OCI-LY7 (cell line): ENCODE measurements at regions not wholly inside any gene's neighbourhood (a gene's known extent, or its start where the extent isn't known, plus 50 kb on each side); places are given as distances from the start of the nearest gene placed in this dataset.

ENCODE experiments used
- BruUV-seq: library from RNA; stranded (reverse); fragments of 400-500 nt; replicated peaks from 2 replicates; lab custom pipeline; 2021; lab: Mats Ljungman, UMichigan
- CTCF ChIA-PET: fragments of 300-600 bp; sonication (Branson Sonifier 250); formaldehyde crosslinking; loops from one replicate; lab custom pipeline; 2022; ENCODE audit warnings: antibody characterized with exemption; ENCODE audit not compliant: unreplicated experiment; lab: Charles Lee
- POLR2A ChIA-PET: fragments of 300-600 bp; sonication (Branson Sonifier 250); formaldehyde crosslinking; loops from one replicate; lab custom pipeline; 2022; ENCODE audit warnings: antibody characterized with exemption; lab: Charles Lee
- DNase-seq: peaks from one replicate; pipeline ENCODE4 v3.0.0-alpha.2; 2015; ENCODE audit warnings: low spot score
- H2AFZ ChIP-seq: fragments of 200-600 bp; sonication (generic), shearing (Covaris generic); 2 replicates; pipeline ENCODE4 v1.6.1; 2014; ENCODE audit warnings: mild to moderate bottlenecking, antibody characterized with exemption, low read length, moderate library complexity
- H3K27ac ChIP-seq: fragments of 200-600 bp; sonication (generic); 2 replicates; pipeline ENCODE4 v1.5.1; 2014; ENCODE audit warnings: mixed run types, low read depth, mild to moderate bottlenecking, moderate library complexity, low read length, inconsistent platforms; ENCODE audit not compliant: poor library complexity, severe bottlenecking
- H3K36me3 ChIP-seq: fragments of 200-600 bp; sonication (generic); 2 replicates; pipeline ENCODE4 v1.6.1; 2014; ENCODE audit warnings: mild to moderate bottlenecking, antibody characterized with exemption, low read length, moderate library complexity, mixed read lengths; ENCODE audit not compliant: insufficient read depth
- H3K4me1 ChIP-seq: fragments of 200-600 bp; sonication (generic); 2 replicates; pipeline ENCODE4 v1.5.1; 2014; ENCODE audit warnings: mild to moderate bottlenecking, low read length; ENCODE audit not compliant: insufficient read depth, poor library complexity, severe bottlenecking
- H3K4me2 ChIP-seq: fragments of 200-600 bp; sonication (generic); 2 replicates; pipeline ENCODE4 v1.6.1; 2014; ENCODE audit warnings: mild to moderate bottlenecking, low read length
- H3K4me3 ChIP-seq: fragments of 200-600 bp; sonication (generic); 2 replicates; pipeline ENCODE4 v1.5.1; 2014; ENCODE audit warnings: mild to moderate bottlenecking, low read depth, low read length; ENCODE audit not compliant: poor library complexity, severe bottlenecking
- H3K79me2 ChIP-seq: fragments of 200-600 bp; sonication (generic); 2 replicates; pipeline ENCODE4 v1.6.1; 2016; ENCODE audit warnings: low read depth, mild to moderate bottlenecking, low read length, moderate library complexity, mixed read lengths; ENCODE audit not compliant: insufficient read depth
- H3K9me2 ChIP-seq: fragments of 200-600 bp; sonication (generic); 2 replicates; pipeline ENCODE4 v1.6.1; 2016; ENCODE audit warnings: mild to moderate bottlenecking, low read length, mixed read lengths; ENCODE audit not compliant: insufficient read depth
- H3K9me3 ChIP-seq: fragments of 200-600 bp; sonication (generic); 2 replicates; pipeline ENCODE4 v1.6.1; 2014; ENCODE audit warnings: mild to moderate bottlenecking, mixed run types, low read length, mixed read lengths
- H4K20me1 ChIP-seq: fragments of 200-600 bp; sonication (generic); 2 replicates; pipeline ENCODE4 v1.6.1; 2014; ENCODE audit warnings: mild to moderate bottlenecking, antibody characterized with exemption, low read length, moderate library complexity, mixed read lengths; ENCODE audit not compliant: insufficient read depth
- EZH2phosphoT487 ChIP-seq: fragments of 200-600 bp; sonication (generic); IDR thresholded peaks from 2 replicates; pipeline ENCODE4 v1.6.1; 2018; ENCODE audit warnings: low read depth, borderline replicate concordance, mild to moderate bottlenecking, mixed run types, antibody characterized with exemption, low read length, moderate library complexity, mixed read lengths
- intact Hi-C: fragments of 100-400 bp; cut with micrococcal nuclease; formaldehyde crosslinking; loops from one replicate; pipeline ENCODE4 v1.10.0; 2022; ENCODE audit not compliant: unreplicated experiment
- TF ChIP-seq, protein P1 (sequence below): fragments of 200-600 bp; sonication (generic); conservative IDR thresholded peaks from 2 replicates; pipeline ENCODE4 v1.5.1; 2014; ENCODE audit warnings: mild to moderate bottlenecking, antibody characterized with exemption, low read length, moderate library complexity, mixed read lengths

- no TSS peak for BruUV-seq
- TF ChIP-seq, protein P1, sequence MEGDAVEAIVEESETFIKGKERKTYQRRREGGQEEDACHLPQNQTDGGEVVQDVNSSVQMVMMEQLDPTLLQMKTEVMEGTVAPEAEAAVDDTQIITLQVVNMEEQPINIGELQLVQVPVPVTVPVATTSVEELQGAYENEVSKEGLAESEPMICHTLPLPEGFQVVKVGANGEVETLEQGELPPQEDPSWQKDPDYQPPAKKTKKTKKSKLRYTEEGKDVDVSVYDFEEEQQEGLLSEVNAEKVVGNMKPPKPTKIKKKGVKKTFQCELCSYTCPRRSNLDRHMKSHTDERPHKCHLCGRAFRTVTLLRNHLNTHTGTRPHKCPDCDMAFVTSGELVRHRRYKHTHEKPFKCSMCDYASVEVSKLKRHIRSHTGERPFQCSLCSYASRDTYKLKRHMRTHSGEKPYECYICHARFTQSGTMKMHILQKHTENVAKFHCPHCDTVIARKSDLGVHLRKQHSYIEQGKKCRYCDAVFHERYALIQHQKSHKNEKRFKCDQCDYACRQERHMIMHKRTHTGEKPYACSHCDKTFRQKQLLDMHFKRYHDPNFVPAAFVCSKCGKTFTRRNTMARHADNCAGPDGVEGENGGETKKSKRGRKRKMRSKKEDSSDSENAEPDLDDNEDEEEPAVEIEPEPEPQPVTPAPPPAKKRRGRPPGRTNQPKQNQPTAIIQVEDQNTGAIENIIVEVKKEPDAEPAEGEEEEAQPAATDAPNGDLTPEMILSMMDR, result no peak
- no peak for TF ChIP-seq EZH2phosphoT487
- Histone ChIP-seq H3K4me2 (no peak overlapping the region), H3K4me3 (no peak overlapping the region), H2AFZ (no peak overlapping the region), H3K9me3 (no peaks in the 10 kb centered on the region), H3K4me1 (no peaks in the 10 kb centered on the region), H3K79me2 (no peaks in the 10 kb centered on the region), H3K27ac (no peak overlapping the region), H4K20me1 (no peaks in the 10 kb centered on the region), H3K9me2 (no peaks in the 10 kb centered on the region), H3K36me3 (no peaks in the 10 kb centered on the region)
- ChIA-PET CTCF (no interaction called here), POLR2A (interaction anchor here (0.6 to 0.8 kb wide), 2 partner anchors 66 to 114 kb away, joined by 3 to 5 read pairs; no protein-coding TSS in a partner anchor)
- no peak for DNase-seq
- intact Hi-C loops, result no loop called here
These were observed 738.1 kb upstream of the TBX3 start for GRCh38 chr12:115421796-115422709.

DNA sequence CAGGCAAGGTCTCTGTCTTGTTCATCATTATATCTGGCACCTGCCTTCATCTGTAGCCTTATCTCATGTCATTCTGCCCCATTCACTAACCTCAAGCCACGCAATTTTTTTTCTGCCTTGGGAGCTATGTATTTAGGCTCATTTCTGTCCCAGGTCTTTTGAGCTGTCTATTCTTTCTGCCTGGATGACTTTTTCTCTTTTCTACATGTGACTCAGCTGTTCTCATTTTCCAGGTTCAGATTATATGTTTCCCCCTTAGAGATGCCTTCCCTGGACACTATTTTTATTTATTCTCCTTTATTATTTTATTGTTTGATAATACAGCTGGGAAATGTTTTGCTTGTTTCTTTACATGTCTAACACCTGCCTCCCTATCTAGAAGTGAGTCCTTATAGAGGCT, 737.4 kb upstream of the TBX3 start:
- Histone ChIP-seq H3K9me3 (no peaks in the 10 kb centered on the region), H3K4me3 (no peak overlapping the region), H3K4me1 (no peaks in the 10 kb centered on the region), H3K27ac (no peak overlapping the region), H3K79me2 (no peaks in the 10 kb centered on the region), H4K20me1 (no peaks in the 10 kb centered on the region), H2AFZ (no peak overlapping the region), H3K9me2 (no peaks in the 10 kb centered on the region), H3K4me2 (no peak overlapping the region), H3K36me3 (no peaks in the 10 kb centered on the region)
- ChIA-PET CTCF (no interaction called here), POLR2A (interaction anchor here (0.8 kb wide), 1 partner anchor 67 kb away, joined by 3 read pairs; no protein-coding TSS in a partner anchor)
- intact Hi-C loops, result no loop called here
- DNase-seq, result no peak
- TF ChIP-seq EZH2phosphoT487, result no peak
- TF ChIP-seq, protein P1, result no peak
- no TSS peak for BruUV-seq

DNA sequence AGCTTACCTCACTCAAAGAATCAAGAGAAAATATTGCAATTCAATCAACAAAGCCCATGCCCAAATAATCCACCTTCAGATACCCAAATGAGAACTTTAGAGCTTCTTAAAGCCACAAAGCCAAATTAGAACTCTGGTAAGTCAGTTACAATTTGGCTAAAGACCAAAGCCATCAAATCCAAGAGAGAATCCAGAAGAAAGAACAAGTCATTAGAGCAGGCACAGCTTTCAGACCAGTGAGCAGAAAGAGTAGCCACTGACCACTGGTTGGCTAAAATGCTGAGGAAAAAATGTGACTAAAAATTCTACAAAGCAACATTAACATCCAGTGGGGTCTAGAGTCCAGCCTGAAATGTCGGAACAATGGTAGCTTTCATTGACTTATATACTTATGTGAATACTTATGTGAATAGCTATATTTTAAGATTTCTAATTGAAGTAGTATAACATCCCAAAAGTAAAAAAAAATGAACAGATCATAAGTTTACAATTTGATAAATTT, 735.2 kb upstream of the TBX3 start:
- no TSS peak for BruUV-seq
- POLR2A ChIA-PET, result interaction anchor here (0.7 to 1.4 kb wide), 3 partner anchors 9 to 460 kb away, joined by 3 to 4 read pairs (median 3); no protein-coding TSS in a partner anchor
- Histone ChIP-seq H3K9me2 (no peaks in the 10 kb centered on the region), H3K9me3 (no peaks in the 10 kb centered on the region), H3K4me3 (no peak overlapping the region), H4K20me1 (no peaks in the 10 kb centered on the region), H3K27ac (no peak overlapping the region), H3K36me3 (no peaks in the 10 kb centered on the region), H2AFZ (no peak overlapping the region), H3K79me2 (no peaks in the 10 kb centered on the region), H3K4me2 (no peak overlapping the region), H3K4me1 (no peaks in the 10 kb centered on the region)
- TF ChIP-seq, protein P1, result no peak
- TF ChIP-seq EZH2phosphoT487, result no peak
- CTCF ChIA-PET, result no interaction called here
- DNase-seq, result no peak
- intact Hi-C loops, result no loop called here
